ENCODE measurements at regions not wholly inside any gene's neighbourhood (a gene's known extent, or its start where the extent isn't known, plus 50 kb on each side); places are given as distances from the start of the nearest gene placed in this dataset.

GRCh38 chr1:14261395-14261794, 337.1 kb upstream of the KAZN start:
- DNase-seq (no peak), ATAC-seq (ENCODE audit: insufficient read depth, low FRiP score) (no peak)
- Histone ChIP-seq H3K4me3 (no peak overlapping the region), H3K36me3 (ENCODE audit: control insufficient read depth in 4 of 4, insufficient read depth in 4 of 4, low read length in 4 of 4) (no peaks in the 10 kb centered on the region), H3K27me3 (ENCODE audit: control insufficient read depth in 3 of 3, insufficient read depth in 3 of 3, low read length in 2 of 3) (peaks cover 0 to 6% (median 3%) of the 10 kb centered on the region in 3 donors), H3K4me1 (ENCODE audit: control insufficient read depth in 5 of 5, insufficient read depth in 5 of 5, low read length in 5 of 5) (peaks cover 0 to 31% (median 0%) of the 10 kb centered on the region in 5 donors), H3K27ac (ENCODE audit: low read depth in 1 of 2, low read length in 1 of 2) (no peak overlapping the region), H3K9me3 (ENCODE audit: control insufficient read depth in 4 of 4, insufficient read depth in 3 of 4, low read length in 3 of 4) (no peaks in the 10 kb centered on the region), H3K9ac (ENCODE audit: insufficient read depth in 1 of 2, low read length in 2 of 2) (no peak overlapping the region)
- no peak for TF ChIP-seq CTCF (IDR thresholded peaks at IDR 0.05; ENCODE audit: control extremely low read depth, extremely low read depth)
- WGBS, 2 donors, result 53 to 61% methylated on average over 11 of the region's 11 CpGs

GRCh38 chr1:14262637-14263036, 335.8 kb upstream of the KAZN start:
- Histone ChIP-seq H3K4me1 (ENCODE audit: control insufficient read depth in 5 of 5, insufficient read depth in 5 of 5, low read length in 5 of 5) (peaks cover 0 to 31% (median 0%) of the 10 kb centered on the region in 5 donors), H3K9ac (ENCODE audit: insufficient read depth in 1 of 2, low read length in 2 of 2) (no peak overlapping the region), H3K4me3 (no peak overlapping the region), H3K9me3 (ENCODE audit: control insufficient read depth in 4 of 4, insufficient read depth in 3 of 4, low read length in 3 of 4) (no peaks in the 10 kb centered on the region), H3K36me3 (ENCODE audit: control insufficient read depth in 4 of 4, insufficient read depth in 4 of 4, low read length in 4 of 4) (no peaks in the 10 kb centered on the region), H3K27me3 (ENCODE audit: control insufficient read depth in 3 of 3, insufficient read depth in 3 of 3, low read length in 2 of 3) (peaks cover 0 to 6% (median 3%) of the 10 kb centered on the region in 3 donors), H3K27ac (ENCODE audit: low read depth in 1 of 2, low read length in 1 of 2) (no peak overlapping the region)
- 73 to 74% methylated on average over 8 of the region's 8 CpGs for WGBS, 2 donors
- ATAC-seq (ENCODE audit: insufficient read depth, low FRiP score) (no peak), DNase-seq (no peak)
- no peak for TF ChIP-seq CTCF (IDR thresholded peaks at IDR 0.05; ENCODE audit: control extremely low read depth, extremely low read depth)

- Histone ChIP-seq H3K27ac (ENCODE audit: low read depth in 1 of 2, low read length in 1 of 2) (no peak overlapping the region), H3K27me3 (ENCODE audit: control insufficient read depth in 3 of 3, insufficient read depth in 3 of 3, low read length in 2 of 3) (peaks cover 0 to 6% (median 3%) of the 10 kb centered on the region in 3 donors), H3K4me3 (no peak overlapping the region), H3K9ac (ENCODE audit: insufficient read depth in 1 of 2, low read length in 2 of 2) (no peak overlapping the region), H3K4me1 (ENCODE audit: control insufficient read depth in 5 of 5, insufficient read depth in 5 of 5, low read length in 5 of 5) (peaks cover 0 to 31% (median 0%) of the 10 kb centered on the region in 5 donors), H3K36me3 (ENCODE audit: control insufficient read depth in 4 of 4, insufficient read depth in 4 of 4, low read length in 4 of 4) (no peaks in the 10 kb centered on the region), H3K9me3 (ENCODE audit: control insufficient read depth in 4 of 4, insufficient read depth in 3 of 4, low read length in 3 of 4) (no peaks in the 10 kb centered on the region)
- no peak for DNase-seq
- no peak for ATAC-seq (ENCODE audit: insufficient read depth, low FRiP score)
- 79 to 81% methylated on average over 3 of the region's 3 CpGs for WGBS, 2 donors
- TF ChIP-seq CTCF (IDR thresholded peaks at IDR 0.05; ENCODE audit: control extremely low read depth, extremely low read depth), result no peak
Observed at GRCh38 chr1:14263225-14263624, 335.3 kb upstream of the KAZN start.

GRCh38 chr1:14263671-14264070, 334.8 kb upstream of the KAZN start:
- no peak overlapping the region for H3K27ac ChIP-seq (ENCODE audit: low read depth in 1 of 2, low read length in 1 of 2)
- H3K4me1 ChIP-seq (ENCODE audit: control insufficient read depth in 5 of 5, insufficient read depth in 5 of 5, low read length in 5 of 5), result peaks cover 0 to 28% (median 0%) of the 10 kb centered on the region in 5 donors
- no peaks in the 10 kb centered on the region for H3K36me3 ChIP-seq (ENCODE audit: control insufficient read depth in 4 of 4, insufficient read depth in 4 of 4, low read length in 4 of 4)
- peaks cover 0 to 6% (median 3%) of the 10 kb centered on the region in 3 donors for H3K27me3 ChIP-seq (ENCODE audit: control insufficient read depth in 3 of 3, insufficient read depth in 3 of 3, low read length in 2 of 3)
- no peak for TF ChIP-seq CTCF (IDR thresholded peaks at IDR 0.05; ENCODE audit: control extremely low read depth, extremely low read depth)
- H3K9ac ChIP-seq (ENCODE audit: insufficient read depth in 1 of 2, low read length in 2 of 2), result no peak overlapping the region
- no peaks in the 10 kb centered on the region for H3K9me3 ChIP-seq (ENCODE audit: control insufficient read depth in 4 of 4, insufficient read depth in 3 of 4, low read length in 3 of 4)
- DNase-seq, result no peak
- no peak overlapping the region for H3K4me3 ChIP-seq
- 73 to 76% methylated on average over 3 of the region's 3 CpGs for WGBS, 2 donors
- ATAC-seq (ENCODE audit: insufficient read depth, low FRiP score), result no peak
